ENCODE measurements at regions not wholly inside any gene's neighbourhood (a gene's known extent, or its start where the extent isn't known, plus 50 kb on each side); places are given as distances from the start of the nearest gene placed in this dataset.

GRCh38 chr1:219771080-219771479, 157.3 kb downstream of the SLC30A10 start:
- in situ Hi-C loops (cut with HindIII; ENCODE audit: extremely low pct_ligation_motif_present, low pct_unique_long_range_greater_than_20kb), result no loop called here
- FAIRE-seq (no peak), ATAC-seq (no peak), DNase-seq (ENCODE audit: low spot score) (peak; percentile 37)
- H2AFZ ChIP-seq (ENCODE audit: low read length), result no peak overlapping the region
- no peaks in the 10 kb centered on the region for H3K9me3 ChIP-seq (ENCODE audit: low read length)
- no peaks in the 10 kb centered on the region for H3K79me2 ChIP-seq (ENCODE audit: insufficient read depth, low read length)
- ChIA-PET CTCF (ENCODE audit: low intra/inter-chr PET ratio, low total read pairs) (no interaction called here), POLR2A (no interaction called here)
- no peak for TF ChIP-seq ZNF263 (CRISPR knock-in tag; IDR thresholded peaks at IDR 0.05)
- TF ChIP-seq NCOR1 (IDR thresholded peaks at IDR 0.05; ENCODE audit: borderline replicate concordance, low read length), result no peak
- TF ChIP-seq IRX3 (CRISPR knock-in tag; IDR thresholded peaks at IDR 0.05; ENCODE audit: borderline replicate concordance, low read depth), result no peak
- TF ChIP-seq BHLHE40 (IDR thresholded peaks at IDR 0.05; ENCODE audit: low read length), result peak; percentile 78
- TF ChIP-seq NFE2L2 (IDR thresholded peaks at IDR 0.05; ENCODE audit: low read length), result no peak
- TF ChIP-seq CEBPG (CRISPR knock-in tag; IDR thresholded peaks at IDR 0.05), result no peak
- TF ChIP-seq SMAD3 (CRISPR knock-in tag; IDR thresholded peaks at IDR 0.05), result no peak
- TF ChIP-seq RARA (CRISPR knock-in tag; IDR thresholded peaks at IDR 0.05), result 0 out of 2 replicates have a peak, but pooled peaks have one; percentile 13
- no peak for TF ChIP-seq ZNF30 (CRISPR knock-in tag; IDR thresholded peaks at IDR 0.05)
- 6% methylated on average over 3 of the region's 3 CpGs for WGBS (ENCODE audit: low lambda C conversion rate)
- no peaks in the 10 kb centered on the region for H3K4me1 ChIP-seq (ENCODE audit: insufficient read depth, low read length)
- no peak overlapping the region for H3K9ac ChIP-seq (ENCODE audit: insufficient read depth, low read depth, low read length)
- intact Hi-C loops (cut with micrococcal nuclease; ENCODE audit: unreplicated experiment), result no loop called here
- H3K36me3 ChIP-seq (replicated peaks in 1 of 2; ENCODE audit: control insufficient read depth in 1 of 2, insufficient read depth in 2 of 2, low read length in 2 of 2), result no peaks in the 10 kb centered on the region
- no peaks in the 10 kb centered on the region for H4K20me1 ChIP-seq (ENCODE audit: insufficient read depth, low read length)
- no peaks in the 10 kb centered on the region for H3K27me3 ChIP-seq (ENCODE audit: control insufficient read depth in 1 of 2, insufficient read depth in 2 of 2, low read length in 2 of 2)
- H3K27ac ChIP-seq (ENCODE audit: extremely low read length, insufficient read depth, low read length), result no peak overlapping the region
- H3K4me3 ChIP-seq (replicated peaks in 1 of 3; ENCODE audit: insufficient read depth in 1 of 3, low read depth in 2 of 3, low read length in 3 of 3), result no peak overlapping the region
- no peak overlapping the region for H3K4me2 ChIP-seq (ENCODE audit: low read depth, low read length)
- BruUV-seq (replicated peaks), result no TSS peak

DNA sequence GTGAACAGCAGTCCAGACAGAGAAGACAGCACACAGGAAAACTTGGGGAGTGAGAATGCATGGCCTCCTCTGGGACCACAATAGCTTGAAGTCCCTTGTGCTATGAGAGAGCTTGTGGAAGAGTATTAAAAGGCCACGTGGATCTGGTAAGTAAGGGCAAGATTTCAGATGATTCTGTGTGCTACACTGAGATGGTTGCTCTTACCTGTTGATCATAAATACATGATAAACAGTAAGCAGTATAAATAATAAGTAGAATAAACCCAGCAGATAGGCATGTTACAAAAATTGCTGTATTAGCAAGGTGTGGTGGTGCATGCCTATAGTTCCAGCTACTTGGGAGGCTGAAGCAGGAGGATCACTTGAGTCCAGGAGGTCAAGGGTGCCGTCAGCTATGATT, 150.4 kb upstream of the ZC3H11B start:
- CTCF ChIA-PET (ENCODE audit: low intra/inter-chr PET ratio, low total read pairs), result no interaction called here
- Histone ChIP-seq H3K9me3 (ENCODE audit: low read length) (no peaks in the 10 kb centered on the region), H3K27ac (ENCODE audit: extremely low read length, insufficient read depth, low read length) (no peak overlapping the region), H3K79me2 (ENCODE audit: insufficient read depth, low read length) (no peaks in the 10 kb centered on the region), H3K9ac (ENCODE audit: insufficient read depth, low read depth, low read length) (no peak overlapping the region), H3K4me2 (ENCODE audit: low read depth, low read length) (no peak overlapping the region), H3K36me3 (replicated peaks in 1 of 2; ENCODE audit: control insufficient read depth in 1 of 2, insufficient read depth in 2 of 2, low read length in 2 of 2) (no peaks in the 10 kb centered on the region), H3K27me3 (ENCODE audit: control insufficient read depth in 1 of 2, insufficient read depth in 2 of 2, low read length in 2 of 2) (no peaks in the 10 kb centered on the region), H2AFZ (ENCODE audit: low read length) (no peak overlapping the region), H3K4me3 (replicated peaks in 1 of 3; ENCODE audit: insufficient read depth in 1 of 3, low read depth in 2 of 3, low read length in 3 of 3) (no peak overlapping the region), H4K20me1 (ENCODE audit: insufficient read depth, low read length) (no peaks in the 10 kb centered on the region), H3K4me1 (ENCODE audit: insufficient read depth, low read length) (no peaks in the 10 kb centered on the region)
- FAIRE-seq, result no peak
- WGBS (ENCODE audit: low lambda C conversion rate), result 0% methylated on average over 2 of the region's 2 CpGs
- no peak for TF ChIP-seq ZNF83 (CRISPR knock-in tag; IDR thresholded peaks at IDR 0.05; ENCODE audit: borderline replicate concordance)
- no peak for TF ChIP-seq ZNF724P (CRISPR knock-in tag; IDR thresholded peaks at IDR 0.05; ENCODE audit: borderline replicate concordance)
- TF ChIP-seq REST (IDR thresholded peaks at IDR 0.05; ENCODE audit: borderline replicate concordance in 1 of 2, low read depth in 1 of 2, low read length in 2 of 2), result no peak
- no peak for TF ChIP-seq HOXD1 (CRISPR knock-in tag; IDR thresholded peaks at IDR 0.05)
- DNase-seq (ENCODE audit: low spot score), result no peak
- intact Hi-C loops (cut with micrococcal nuclease; ENCODE audit: unreplicated experiment) (no loop called here), in situ Hi-C loops (cut with HindIII; ENCODE audit: extremely low pct_ligation_motif_present, low pct_unique_long_range_greater_than_20kb) (no loop called here)
- POLR2A ChIA-PET, result no interaction called here
- no peak for ATAC-seq
- BruUV-seq (replicated peaks), result no TSS peak

All from HepG2 (cell line).